HepG2 (cell line): ENCODE measurements at regions not wholly inside any gene's neighbourhood (a gene's known extent, or its start where the extent isn't known, plus 50 kb on each side); places are given as distances from the start of the nearest gene placed in this dataset.

Experiments used
- ATAC-seq: fragments of 200-7000 bp; cut with Tn5 transposase; 3 replicates; pipeline ENCODE4 v1.9.1; 2020; ENCODE audit warnings: mild to moderate bottlenecking, moderate library complexity
- BruUV-seq: library from RNA; stranded (reverse); fragments of 400-500 nt; replicated peaks from 2 replicates; lab custom pipeline; 2021; lab: Mats Ljungman, UMichigan
- CTCF ChIA-PET: fragments of 300-600 bp; formaldehyde crosslinking; extraction: SDS; loops from one replicate; lab custom pipeline; 2021; ENCODE audit warnings: low total read pairs, inconsistent platforms, low intra/inter-chr PET ratio; lab: Yijun Ruan, JAX
- POLR2A ChIA-PET: fragments of 350-600 bp; sonication (Branson Sonifier 250); formaldehyde crosslinking; loops from one replicate; lab custom pipeline; 2020; ENCODE audit warnings: antibody characterized with exemption, inconsistent platforms; lab: Yijun Ruan, JAX
- DNase-seq: peaks from one replicate; pipeline ENCODE4 v3.0.0-alpha.2; 2015; ENCODE audit warnings: low spot score
- FAIRE-seq: peaks from 3 replicates; lab custom pipeline; 2011; peaks lifted over from hg19 to GRCh38; lab: Jason Lieb, UNC
- H2AFZ ChIP-seq: one replicate; pipeline ENCODE4 v1.6.1; 2011; ENCODE audit warnings: low read length, inconsistent platforms
- H3K27ac ChIP-seq: fragments of 300-600 bp; 3 replicates; pipeline ENCODE4 v1.8.0; 2011; ENCODE audit warnings: mixed run types, mild to moderate bottlenecking, mixed read lengths, low read length, inconsistent platforms; ENCODE audit not compliant: insufficient read depth; ENCODE audit errors: extremely low read length
- H3K27me3 ChIP-seq, 2 experiments: fragments of 200-600 bp in 1 of 2; 2 replicates in 1 of 2; 3 replicates in 1 of 2; pipeline versions ENCODE4 v1.6.0 to v1.8.0; 2011; ENCODE audit warnings: low read length in 2 of 2, mild to moderate bottlenecking in 2 of 2, moderate library complexity in 2 of 2, inconsistent platforms in 1 of 2; ENCODE audit not compliant: insufficient read depth in 2 of 2, control insufficient read depth in 1 of 2
- H3K36me3 ChIP-seq, 2 experiments: fragments of 200-600 bp in 1 of 2; replicated peaks in 1 of 2; 2 replicates in 1 of 2; 3 replicates in 1 of 2; pipeline versions ENCODE4 v1.5.1 to v1.8.0; 2011; ENCODE audit warnings: low read length in 2 of 2, inconsistent platforms in 1 of 2; ENCODE audit not compliant: insufficient read depth in 2 of 2, control insufficient read depth in 1 of 2
- H3K4me1 ChIP-seq: 2 replicates; pipeline ENCODE4 v1.5.1; 2012; ENCODE audit warnings: low read length, inconsistent platforms; ENCODE audit not compliant: insufficient read depth
- H3K4me2 ChIP-seq: 2 replicates; pipeline ENCODE4 v1.6.0; 2011; ENCODE audit warnings: low read depth, low read length, inconsistent platforms
- H3K4me3 ChIP-seq, 3 experiments: fragments of 200-600 bp in 1 of 3; sonication (generic), shearing (Covaris generic) in 1 of 3; replicated peaks in 1 of 3; 2 replicates each; pipeline ENCODE4 v1.5.1; 2011 to 2016; ENCODE audit warnings: low read length in 3 of 3, inconsistent platforms in 2 of 3, low read depth in 2 of 3, mild to moderate bottlenecking in 2 of 3, control low read depth in 1 of 3, mixed read lengths in 1 of 3; ENCODE audit not compliant: insufficient read depth in 1 of 3
- H3K79me2 ChIP-seq: one replicate; pipeline ENCODE4 v1.6.1; 2011; ENCODE audit warnings: low read length, inconsistent platforms; ENCODE audit not compliant: insufficient read depth
- H3K9ac ChIP-seq: 2 replicates; pipeline ENCODE4 v1.6.0; 2011; ENCODE audit warnings: mild to moderate bottlenecking, low read depth, low read length, inconsistent platforms; ENCODE audit not compliant: insufficient read depth
- H3K9me3 ChIP-seq: 2 replicates; pipeline ENCODE4 v1.5.1; 2012; ENCODE audit warnings: mild to moderate bottlenecking, low read length
- H4K20me1 ChIP-seq: 2 replicates; pipeline ENCODE4 v1.6.0; 2011; ENCODE audit warnings: inconsistent platforms, mild to moderate bottlenecking, low read length, moderate library complexity; ENCODE audit not compliant: insufficient read depth
- BHLHE40 ChIP-seq: IDR thresholded peaks from 2 replicates; pipeline ENCODE4 v1.6.1; 2011; ENCODE audit warnings: low read length, improper control_type of control experiment
- CBX5 ChIP-seq: sonication (generic); formaldehyde crosslinking; IDR thresholded peaks from 2 replicates; pipeline ENCODE4 v1.4.0; 2020; ENCODE audit warnings: missing genetic modification reagents, borderline replicate concordance
- CEBPB ChIP-seq: IDR thresholded peaks from 2 replicates; pipeline ENCODE4 v1.6.1; 2011; ENCODE audit warnings: low read depth, low read length, improper control_type of control experiment, borderline replicate concordance
- FOSL2 ChIP-seq: sonication (generic); formaldehyde crosslinking; IDR thresholded peaks from 2 replicates; pipeline ENCODE4 v1.4.0; 2020; ENCODE audit warnings: missing genetic modification reagents
- HDAC6 ChIP-seq: fragments of 200-600 bp; sonication (generic); IDR thresholded peaks from 2 replicates; pipeline ENCODE4 v1.7.0; 2017; ENCODE audit warnings: mild to moderate bottlenecking, antibody characterized with exemption, low read length, low read depth
- MAF1 ChIP-seq: sonication (generic); formaldehyde crosslinking; IDR thresholded peaks from 2 replicates; pipeline ENCODE4 v1.5.0; 2020; ENCODE audit warnings: missing genetic modification reagents, borderline replicate concordance
- PAF1 ChIP-seq: IDR thresholded peaks from 2 replicates; pipeline ENCODE4 v1.6.1; 2016; ENCODE audit warnings: missing genetic modification reagents, missing compliant biosample characterization
- SMC3 ChIP-seq: IDR thresholded peaks from 2 replicates; pipeline ENCODE4 v1.6.1; 2011; ENCODE audit warnings: low read length, improper control_type of control experiment
- TEAD3 ChIP-seq: optimal IDR thresholded peaks from 2 replicates; pipeline ENCODE3; 2016; ENCODE audit warnings: borderline replicate concordance
- ZNF382 ChIP-seq: sonication (generic); formaldehyde crosslinking; IDR thresholded peaks from 2 replicates; pipeline ENCODE4 v1.5.0; 2020; ENCODE audit warnings: missing genetic modification reagents, mild to moderate bottlenecking, borderline replicate concordance
- ZSCAN31 ChIP-seq: sonication (generic); formaldehyde crosslinking; IDR thresholded peaks from 2 replicates; pipeline ENCODE4 v1.5.0; 2020; ENCODE audit warnings: low read depth, mild to moderate bottlenecking, missing genetic modification reagents
- WGBS: methylation state at CpG from one replicate; pipeline ENCODE4 v1.1.6; 2017; ENCODE audit warnings: low lambda C conversion rate; 5-methylcytosine and 5-hydroxymethylcytosine counted together
- in situ Hi-C: cut with HindIII; loops from 2 replicates; pipeline ENCODE4 v1.10.0; 2017; ENCODE audit warnings: low pct_unique_long_range_greater_than_20kb; ENCODE audit not compliant: extremely low pct_ligation_motif_present
- intact Hi-C: fragments of 100-400 bp; cut with micrococcal nuclease; formaldehyde crosslinking; loops from one replicate; pipeline ENCODE4 v1.10.0; 2022; ENCODE audit not compliant: unreplicated experiment
- TF ChIP-seq, protein P1 (sequence below): IDR thresholded peaks from 2 replicates; pipeline ENCODE4 v1.6.1; 2016; ENCODE audit warnings: mild to moderate bottlenecking, missing biosample characterization, missing genetic modification reagents
- TF ChIP-seq, protein P2 (sequence below): sonication (generic); formaldehyde crosslinking; IDR thresholded peaks from 2 replicates; pipeline ENCODE4 v1.4.0; 2020; ENCODE audit warnings: missing genetic modification reagents, borderline replicate concordance
- TF ChIP-seq, protein P3 (sequence below): sonication (generic); formaldehyde crosslinking; IDR thresholded peaks from 2 replicates; pipeline ENCODE4 v1.8.0; 2022; ENCODE audit warnings: mild to moderate bottlenecking, missing genetic modification reagents, moderate library complexity
- TF ChIP-seq, protein P4 (sequence below): sonication (generic); formaldehyde crosslinking; IDR thresholded peaks from 2 replicates; pipeline ENCODE4 v1.5.1; 2020; ENCODE audit warnings: mild to moderate bottlenecking, missing genetic modification reagents
- TF ChIP-seq, protein P5 (sequence below), 2 experiments: sonication (generic) in 1 of 2; formaldehyde crosslinking in 1 of 2; IDR thresholded peaks; 2 replicates each; pipeline versions ENCODE4 v1.4.0 to v1.6.1; 2018 to 2020; ENCODE audit warnings: missing genetic modification reagents in 2 of 2, borderline replicate concordance in 1 of 2, low read depth in 1 of 2, mild to moderate bottlenecking in 1 of 2, missing biosample characterization in 1 of 2

DNA sequence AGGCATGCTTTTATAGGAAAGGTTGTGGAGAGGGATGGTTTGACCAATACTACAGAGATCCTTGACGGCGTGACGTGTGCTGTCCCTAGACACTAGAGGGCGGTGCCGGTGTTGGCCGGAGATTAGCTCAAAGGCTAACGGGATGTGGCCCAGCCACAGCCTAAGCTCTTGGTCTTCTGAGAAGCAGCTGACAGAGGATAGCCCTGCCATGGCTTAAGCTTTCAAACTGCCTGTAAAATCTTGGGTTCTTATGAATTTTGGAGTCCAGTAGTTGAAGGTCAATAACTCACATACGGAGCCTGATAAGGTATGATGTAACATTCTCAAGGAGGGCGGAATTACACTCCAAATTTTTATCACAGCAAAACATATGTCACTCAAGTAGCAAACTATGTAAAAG is 515.7 kb upstream of the ATXN7L3B start:
- H3K9me3 ChIP-seq = no peaks in the 10 kb centered on the region
- ATAC-seq = peak; percentile 100
- no peaks in the 10 kb centered on the region for H3K79me2 ChIP-seq
- no peak overlapping the region for H2AFZ ChIP-seq
- H4K20me1 ChIP-seq = no peaks in the 10 kb centered on the region
- H3K9ac ChIP-seq = no peak overlapping the region
- CTCF ChIA-PET = interaction anchor here (1.2 kb wide), 1 partner anchor 295 kb away, joined by 3 read pairs; no protein-coding TSS in a partner anchor
- 10% methylated on average over 9 of the region's 9 CpGs for WGBS
- peak; percentile 50 for DNase-seq
- H3K4me1 ChIP-seq = no peaks in the 10 kb centered on the region
- no peak overlapping the region for H3K27ac ChIP-seq
- FAIRE-seq = peak; percentile 66
- intact Hi-C loops (loop anchor here (1.0 kb wide), 2 partner anchors 343 to 390 kb away; no protein-coding TSS in a partner anchor), in situ Hi-C loops (no loop called here)
- H3K4me3 ChIP-seq = no peak overlapping the region
- POLR2A ChIA-PET = no interaction called here
- no peak overlapping the region for H3K4me2 ChIP-seq
- H3K36me3 ChIP-seq = no peaks in the 10 kb centered on the region
- no peaks in the 10 kb centered on the region for H3K27me3 ChIP-seq
- BruUV-seq = no TSS peak
- TF ChIP-seq FOSL2 (CRISPR knock-in tag) = no peak
- TF ChIP-seq CBX5 (CRISPR knock-in tag) = no peak
- TF ChIP-seq ZNF382 (CRISPR knock-in tag) = no peak
- TF ChIP-seq BHLHE40 = no peak
- no peak for TF ChIP-seq TEAD3 (CRISPR knock-in tag)
- TF ChIP-seq, protein P1, sequence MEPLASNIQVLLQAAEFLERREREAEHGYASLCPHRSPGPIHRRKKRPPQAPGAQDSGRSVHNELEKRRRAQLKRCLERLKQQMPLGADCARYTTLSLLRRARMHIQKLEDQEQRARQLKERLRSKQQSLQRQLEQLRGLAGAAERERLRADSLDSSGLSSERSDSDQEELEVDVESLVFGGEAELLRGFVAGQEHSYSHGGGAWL (CRISPR knock-in tag) = no peak
- TF ChIP-seq, protein P2, sequence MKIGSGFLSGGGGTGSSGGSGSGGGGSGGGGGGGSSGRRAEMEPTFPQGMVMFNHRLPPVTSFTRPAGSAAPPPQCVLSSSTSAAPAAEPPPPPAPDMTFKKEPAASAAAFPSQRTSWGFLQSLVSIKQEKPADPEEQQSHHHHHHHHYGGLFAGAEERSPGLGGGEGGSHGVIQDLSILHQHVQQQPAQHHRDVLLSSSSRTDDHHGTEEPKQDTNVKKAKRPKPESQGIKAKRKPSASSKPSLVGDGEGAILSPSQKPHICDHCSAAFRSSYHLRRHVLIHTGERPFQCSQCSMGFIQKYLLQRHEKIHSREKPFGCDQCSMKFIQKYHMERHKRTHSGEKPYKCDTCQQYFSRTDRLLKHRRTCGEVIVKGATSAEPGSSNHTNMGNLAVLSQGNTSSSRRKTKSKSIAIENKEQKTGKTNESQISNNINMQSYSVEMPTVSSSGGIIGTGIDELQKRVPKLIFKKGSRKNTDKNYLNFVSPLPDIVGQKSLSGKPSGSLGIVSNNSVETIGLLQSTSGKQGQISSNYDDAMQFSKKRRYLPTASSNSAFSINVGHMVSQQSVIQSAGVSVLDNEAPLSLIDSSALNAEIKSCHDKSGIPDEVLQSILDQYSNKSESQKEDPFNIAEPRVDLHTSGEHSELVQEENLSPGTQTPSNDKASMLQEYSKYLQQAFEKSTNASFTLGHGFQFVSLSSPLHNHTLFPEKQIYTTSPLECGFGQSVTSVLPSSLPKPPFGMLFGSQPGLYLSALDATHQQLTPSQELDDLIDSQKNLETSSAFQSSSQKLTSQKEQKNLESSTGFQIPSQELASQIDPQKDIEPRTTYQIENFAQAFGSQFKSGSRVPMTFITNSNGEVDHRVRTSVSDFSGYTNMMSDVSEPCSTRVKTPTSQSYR (CRISPR knock-in tag) = no peak
- TF ChIP-seq, protein P3, sequence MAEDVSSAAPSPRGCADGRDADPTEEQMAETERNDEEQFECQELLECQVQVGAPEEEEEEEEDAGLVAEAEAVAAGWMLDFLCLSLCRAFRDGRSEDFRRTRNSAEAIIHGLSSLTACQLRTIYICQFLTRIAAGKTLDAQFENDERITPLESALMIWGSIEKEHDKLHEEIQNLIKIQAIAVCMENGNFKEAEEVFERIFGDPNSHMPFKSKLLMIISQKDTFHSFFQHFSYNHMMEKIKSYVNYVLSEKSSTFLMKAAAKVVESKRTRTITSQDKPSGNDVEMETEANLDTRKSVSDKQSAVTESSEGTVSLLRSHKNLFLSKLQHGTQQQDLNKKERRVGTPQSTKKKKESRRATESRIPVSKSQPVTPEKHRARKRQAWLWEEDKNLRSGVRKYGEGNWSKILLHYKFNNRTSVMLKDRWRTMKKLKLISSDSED = no peak
- peak; percentile 34; the same call in 1 of the 2 replicates for TF ChIP-seq SMC3
- no peak for TF ChIP-seq MAF1
- no peak for TF ChIP-seq ZSCAN31 (CRISPR knock-in tag)
- TF ChIP-seq, protein P4, sequence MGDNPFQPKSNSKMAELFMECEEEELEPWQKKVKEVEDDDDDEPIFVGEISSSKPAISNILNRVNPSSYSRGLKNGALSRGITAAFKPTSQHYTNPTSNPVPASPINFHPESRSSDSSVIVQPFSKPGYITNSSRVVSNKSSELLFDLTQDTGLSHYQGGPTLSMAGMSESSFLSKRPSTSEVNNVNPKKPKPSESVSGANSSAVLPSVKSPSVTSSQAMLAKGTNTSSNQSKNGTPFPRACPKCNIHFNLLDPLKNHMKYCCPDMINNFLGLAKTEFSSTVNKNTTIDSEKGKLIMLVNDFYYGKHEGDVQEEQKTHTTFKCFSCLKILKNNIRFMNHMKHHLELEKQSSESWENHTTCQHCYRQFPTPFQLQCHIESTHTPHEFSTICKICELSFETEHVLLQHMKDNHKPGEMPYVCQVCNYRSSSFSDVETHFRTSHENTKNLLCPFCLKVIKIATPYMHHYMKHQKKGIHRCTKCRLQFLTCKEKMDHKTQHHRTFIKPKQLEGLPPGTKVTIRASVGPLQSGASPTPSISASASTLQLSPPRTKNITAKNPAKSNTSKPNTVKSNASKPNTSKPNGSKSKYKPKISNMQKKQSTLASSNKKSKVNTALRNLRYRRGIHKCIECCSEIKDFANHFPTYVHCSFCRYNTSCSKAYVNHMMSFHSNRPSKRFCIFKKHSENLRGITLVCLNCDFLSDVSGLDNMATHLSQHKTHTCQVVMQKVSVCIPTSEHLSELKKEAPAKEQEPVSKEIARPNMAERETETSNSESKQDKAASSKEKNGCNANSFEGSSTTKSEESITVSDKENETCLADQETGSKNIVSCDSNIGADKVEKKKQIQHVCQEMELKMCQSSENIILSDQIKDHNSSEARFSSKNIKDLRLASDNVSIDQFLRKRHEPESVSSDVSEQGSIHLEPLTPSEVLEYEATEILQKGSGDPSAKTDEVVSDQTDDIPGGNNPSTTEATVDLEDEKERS = no peak
- TF ChIP-seq, protein P5, sequence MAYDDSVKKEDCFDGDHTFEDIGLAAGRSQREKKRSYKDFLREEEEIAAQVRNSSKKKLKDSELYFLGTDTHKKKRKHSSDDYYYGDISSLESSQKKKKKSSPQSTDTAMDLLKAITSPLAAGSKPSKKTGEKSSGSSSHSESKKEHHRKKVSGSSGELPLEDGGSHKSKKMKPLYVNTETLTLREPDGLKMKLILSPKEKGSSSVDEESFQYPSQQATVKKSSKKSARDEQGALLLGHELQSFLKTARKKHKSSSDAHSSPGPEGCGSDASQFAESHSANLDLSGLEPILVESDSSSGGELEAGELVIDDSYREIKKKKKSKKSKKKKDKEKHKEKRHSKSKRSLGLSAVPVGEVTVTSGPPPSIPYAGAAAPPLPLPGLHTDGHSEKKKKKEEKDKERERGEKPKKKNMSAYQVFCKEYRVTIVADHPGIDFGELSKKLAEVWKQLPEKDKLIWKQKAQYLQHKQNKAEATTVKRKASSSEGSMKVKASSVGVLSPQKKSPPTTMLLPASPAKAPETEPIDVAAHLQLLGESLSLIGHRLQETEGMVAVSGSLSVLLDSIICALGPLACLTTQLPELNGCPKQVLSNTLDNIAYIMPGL (CRISPR knock-in tag; IDR thresholded peaks at IDR 0.05; ENCODE audit: borderline replicate concordance in 1 of 2, low read depth in 1 of 2) = no peak
- TF ChIP-seq CEBPB = no peak
- no peak for TF ChIP-seq HDAC6
- TF ChIP-seq PAF1 (CRISPR knock-in tag) = no peak
